HPDE6-E6E7 (cell line): ENCODE measurements at regions not wholly inside any gene's neighbourhood (a gene's known extent, or its start where the extent isn't known, plus 50 kb on each side); places are given as distances from the start of the nearest gene placed in this dataset.
"Not testable (repeated sequence)": the region's sequence is repeated elsewhere in the genome, so short reads cannot be mapped to it uniquely, and the experiment has no call there.

Experiments
- DNase-seq: peaks from one replicate; pipeline ENCODE4 v3.0.0; 2011; ENCODE audit warnings: missing footprints; ENCODE audit errors: extremely low spot score

GRCh38 chr4:110364911-110365520 is 110.9 kb upstream of the ENPEP start:
- DNase-seq, result no peak

GRCh38 chr4:110361921-110362320 is 114.0 kb upstream of the ENPEP start:
- peak; percentile 71 for DNase-seq

GRCh38 chr4:110359076-110359475 is 116.9 kb upstream of the ENPEP start:
- DNase-seq, result no peak

DNA sequence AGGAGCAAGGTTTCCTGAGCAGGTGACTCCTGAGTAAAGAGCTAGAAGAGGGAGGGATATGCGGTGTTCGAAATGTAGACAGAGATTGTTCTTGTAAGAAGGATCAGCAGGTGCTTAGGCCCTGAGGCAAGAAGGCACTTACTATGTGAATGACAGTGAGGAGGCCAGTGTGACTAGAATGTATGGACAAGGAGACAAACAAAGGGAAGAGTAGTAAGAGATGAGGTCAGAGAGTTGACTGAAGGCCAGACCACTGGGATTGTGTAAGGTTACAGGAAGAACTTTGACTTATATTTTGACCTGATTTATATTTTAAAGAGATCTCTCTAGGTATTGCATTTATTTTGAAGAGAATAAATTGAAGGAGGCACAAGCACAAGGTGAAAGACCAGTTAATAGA is 118.4 kb upstream of the ENPEP start:
- no peak for DNase-seq

DNA sequence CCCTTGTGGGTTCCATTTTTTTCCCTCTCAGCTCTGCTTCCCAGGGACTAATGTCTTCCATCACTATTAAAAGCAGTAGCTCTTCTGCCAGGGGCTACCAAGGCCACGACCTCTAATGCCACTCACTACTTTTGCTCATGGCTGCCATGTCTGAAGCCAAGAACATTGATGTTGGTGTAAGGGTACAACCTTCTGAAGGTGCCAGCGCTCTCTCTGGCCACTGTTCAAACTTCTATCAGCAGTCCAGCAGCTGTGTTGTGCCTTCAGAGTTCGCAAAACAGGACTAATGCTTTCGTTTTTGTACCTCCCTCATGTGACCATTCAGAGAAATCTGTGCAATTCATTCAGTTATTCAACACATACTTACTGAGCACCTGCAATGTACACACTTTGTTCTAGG is 121.5 kb upstream of the ENPEP start:
- DNase-seq, result no peak

- DNase-seq, result no peak
Observed at GRCh38 chr4:110352670-110353442, 123.1 kb upstream of the ENPEP start.

GRCh38 chr4:110348711-110349383 is 127.1 kb upstream of the ENPEP start:
- no peak for DNase-seq

DNA sequence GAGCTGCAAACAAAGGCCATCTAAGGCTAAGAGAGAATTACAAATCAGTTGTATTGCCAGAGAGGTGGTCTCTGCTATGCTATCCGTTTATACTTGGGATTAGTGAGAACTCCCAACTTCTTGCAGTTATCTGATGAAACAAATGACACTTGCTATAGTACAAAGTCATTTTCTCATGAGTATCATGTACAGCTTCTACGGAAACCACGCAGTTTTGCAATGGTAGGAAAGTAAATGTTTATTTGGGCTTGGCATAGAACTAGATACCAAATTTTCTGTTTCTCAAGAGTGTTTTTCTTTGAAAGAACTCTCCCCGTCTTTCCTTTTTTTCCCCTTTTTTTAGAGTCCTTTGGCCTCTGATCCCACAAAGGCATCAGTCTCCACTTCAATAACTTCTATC is 128.2 kb upstream of the ENPEP start:
- DNase-seq, result no peak

GRCh38 chr4:110344165-110344564 is 131.8 kb upstream of the ENPEP start:
- DNase-seq, result peak; percentile 9

GRCh38 chr4:110343534-110343933 is 132.4 kb upstream of the ENPEP start:
- no peak for DNase-seq

DNA sequence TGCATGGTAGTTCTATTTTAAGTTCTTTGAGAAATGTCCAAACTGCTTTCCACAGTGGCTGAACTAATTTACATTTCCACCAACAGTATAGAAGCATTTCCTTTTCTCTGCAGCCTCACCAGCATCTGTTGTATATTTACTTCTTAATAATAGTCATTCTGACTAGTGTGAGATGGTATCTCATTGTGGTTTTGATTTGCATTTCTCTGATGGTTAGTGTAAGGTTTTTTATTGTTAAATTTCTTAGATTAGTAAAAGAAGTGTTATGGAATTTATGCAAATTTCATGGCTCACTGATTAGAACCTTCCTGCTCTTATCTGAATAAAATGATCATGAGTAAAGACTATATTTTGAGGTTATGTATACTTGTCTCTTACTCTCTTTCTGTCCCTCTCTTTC is 134.8 kb upstream of the ENPEP start:
- DNase-seq, result not testable (repeated sequence)

GRCh38 chr4:110335399-110335798 is 137.0 kb upstream of the ELOVL6 start:
- DNase-seq, result no peak

DNA sequence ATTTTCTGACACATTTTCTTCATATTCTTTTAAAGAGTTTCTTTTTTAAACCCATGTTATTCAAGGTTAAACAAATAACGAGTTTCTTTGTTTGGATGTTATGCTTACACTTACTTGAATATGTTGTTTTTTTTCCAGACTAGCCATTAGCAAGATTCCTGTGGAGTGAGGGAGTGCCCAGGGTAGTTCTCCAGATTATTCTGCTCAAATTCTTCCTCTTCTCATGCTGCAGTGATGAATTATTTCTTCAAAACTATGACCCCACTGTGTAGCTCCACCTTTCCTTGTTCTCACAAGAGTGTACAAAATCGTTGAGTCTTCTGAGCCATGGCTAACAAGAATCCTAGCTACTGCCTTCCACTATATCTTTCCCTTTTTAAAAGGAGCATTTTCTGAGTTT is 134.1 kb upstream of the ELOVL6 start:
- DNase-seq, result no peak

DNA sequence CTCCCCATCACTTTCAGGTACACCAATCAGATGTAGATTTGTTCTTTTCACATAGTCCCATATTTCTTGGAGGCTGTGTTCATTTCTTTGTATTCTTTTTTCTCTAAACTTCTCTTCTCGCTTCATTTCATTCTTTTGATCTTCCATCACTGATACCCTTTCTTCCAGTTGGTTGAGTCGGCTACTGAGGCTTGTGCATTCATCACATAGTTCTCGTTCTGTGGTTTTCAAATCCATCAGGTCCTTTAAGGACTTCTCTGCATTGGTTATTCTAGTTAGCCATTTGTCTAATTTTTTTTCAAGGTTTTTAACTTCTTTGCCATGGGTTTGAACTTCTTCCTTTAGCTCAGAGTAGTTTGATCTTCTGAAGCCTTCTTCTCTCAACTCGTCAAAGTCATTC is 128.0 kb upstream of the ELOVL6 start:
- not testable (repeated sequence) for DNase-seq

GRCh38 chr4:110310795-110311194 is 112.4 kb upstream of the ELOVL6 start:
- no peak for DNase-seq

- DNase-seq, result no peak
Observed at GRCh38 chr4:110309675-110310074, 111.3 kb upstream of the ELOVL6 start.

- DNase-seq, result no peak
Observed at GRCh38 chr4:110306303-110306702, 107.9 kb upstream of the ELOVL6 start.

- DNase-seq, result no peak
Observed at GRCh38 chr4:110305455-110305854, 107.0 kb upstream of the ELOVL6 start.

DNA sequence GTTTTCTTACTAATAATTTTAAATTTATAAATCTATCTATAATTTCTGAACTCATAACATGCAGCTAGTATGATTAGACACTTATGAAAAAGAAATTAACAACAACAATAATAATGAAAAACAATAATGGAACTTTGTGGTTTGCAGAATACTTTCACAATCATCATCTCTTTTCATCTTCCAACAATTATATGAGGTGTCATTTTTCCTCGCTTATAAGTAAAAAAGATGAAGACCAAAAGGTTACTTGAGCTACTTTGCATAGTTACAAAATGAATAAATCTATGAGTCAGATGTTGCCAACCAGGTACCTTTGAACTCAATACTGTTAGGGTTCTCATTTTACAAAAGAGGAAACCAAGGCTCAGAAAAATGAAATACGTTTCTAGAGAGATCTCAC is 98.5 kb upstream of the ELOVL6 start:
- no peak for DNase-seq

DNA sequence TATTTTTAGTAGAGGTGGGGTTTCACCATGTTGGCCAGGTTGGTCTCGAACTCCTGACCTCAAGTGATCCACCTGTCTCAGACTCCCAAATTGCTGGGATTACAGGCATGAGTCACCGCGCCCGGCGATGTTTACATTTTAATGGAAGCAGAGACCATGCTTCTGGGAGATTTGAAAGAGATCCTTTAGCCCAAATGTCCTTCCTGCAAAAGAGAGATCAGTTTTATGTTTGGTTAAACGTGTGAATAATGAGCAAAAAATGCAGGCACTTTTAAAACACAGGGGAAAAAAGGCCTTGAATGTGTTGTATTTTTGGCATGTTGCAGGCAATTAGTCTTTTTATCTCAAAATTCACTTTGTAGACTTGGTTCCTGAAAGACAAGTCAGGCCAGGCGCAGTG is 95.8 kb upstream of the ELOVL6 start:
- DNase-seq, result no peak

DNA sequence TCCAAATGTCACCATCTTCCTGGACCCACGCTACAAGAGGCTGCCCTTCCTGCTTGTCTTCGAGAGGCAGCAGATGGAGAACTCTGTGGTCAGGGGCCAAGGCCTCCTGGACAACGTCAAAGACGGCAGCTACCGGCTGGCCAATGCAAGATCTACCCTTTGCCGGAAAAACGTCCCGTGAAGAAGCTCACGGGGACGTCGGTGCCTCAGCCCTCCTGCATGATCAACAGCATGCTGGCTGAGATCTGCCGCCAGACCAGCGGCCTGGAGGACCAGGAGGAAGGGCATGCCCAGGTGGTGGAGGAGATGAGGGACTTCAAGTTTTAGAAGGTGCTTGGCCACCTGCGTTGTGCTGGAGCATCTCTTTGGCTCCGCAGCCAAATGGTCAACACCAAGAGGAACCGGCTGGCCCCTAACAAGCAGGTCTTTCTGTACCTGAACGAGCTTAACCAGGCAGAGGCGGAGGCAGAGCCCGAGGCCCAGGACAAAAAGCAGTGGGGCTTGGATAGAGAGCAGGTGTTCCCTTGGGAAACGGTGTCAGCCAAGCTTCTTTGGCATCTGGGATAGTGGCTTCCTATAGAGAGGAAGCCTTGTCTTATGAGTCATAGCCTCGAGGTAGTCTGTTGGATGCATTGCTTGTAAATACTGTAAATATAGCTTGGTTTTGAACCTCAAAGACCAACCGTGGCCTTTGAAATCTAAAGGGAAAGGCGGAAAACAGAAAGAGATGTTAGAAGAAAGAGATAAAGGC is 94.8 kb upstream of the ELOVL6 start:
- no peak for DNase-seq

- no peak for DNase-seq
Observed at GRCh38 chr4:110290511-110290910, 92.1 kb upstream of the ELOVL6 start.
